Right lobe of liver (tissue), 4 donors: ENCODE measurements at regions not wholly inside any gene's neighbourhood (a gene's known extent, or its start where the extent isn't known, plus 50 kb on each side); places are given as distances from the start of the nearest gene placed in this dataset.

Experiments
- POLR2A ChIP-seq: fragments of 450-650 bp; IDR thresholded peaks from one replicate; pipeline ENCODE4 v1.6.1; 2017; ENCODE audit warnings: antibody characterized with exemption, mild to moderate bottlenecking
- TF ChIP-seq, protein P1 (sequence below), 4 donors: fragments of 200-600 bp in 3 of 4; fragments of 450-650 bp in 1 of 4; IDR thresholded peaks; one replicate each; pipeline versions ENCODE4 v1.5.1 to v1.8.0; 2016 to 2022; ENCODE audit warnings: antibody characterized with exemption in 4 of 4, mild to moderate bottlenecking in 2 of 4
- donor health status: DM: no; HTN: no; CAD: no.
- donor health status: DM: no; HTN: no; CAD: no.
- donor health status: DM: no; HTN: yes; CAD: no.

DNA sequence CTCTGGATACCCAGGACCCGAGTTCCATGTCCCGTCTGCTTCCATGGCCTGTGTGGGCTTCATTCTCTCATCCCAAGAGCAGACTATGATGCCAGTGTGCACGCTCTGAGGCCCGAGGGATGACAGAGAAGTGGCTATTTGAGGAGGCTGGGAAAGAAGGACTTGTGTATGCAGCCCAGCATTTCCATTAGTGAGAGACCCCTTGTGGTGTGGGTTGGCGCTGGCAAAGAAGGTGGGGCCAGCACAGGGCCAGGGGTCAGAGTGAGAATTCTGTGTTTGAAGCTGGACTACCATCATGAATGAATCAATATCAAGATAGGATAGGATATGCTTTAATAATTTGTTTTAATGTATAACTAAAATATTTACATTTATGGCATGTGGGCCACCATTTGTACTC lies 200.8 kb downstream of the HIPK3 start:
- TF ChIP-seq, protein P1, sequence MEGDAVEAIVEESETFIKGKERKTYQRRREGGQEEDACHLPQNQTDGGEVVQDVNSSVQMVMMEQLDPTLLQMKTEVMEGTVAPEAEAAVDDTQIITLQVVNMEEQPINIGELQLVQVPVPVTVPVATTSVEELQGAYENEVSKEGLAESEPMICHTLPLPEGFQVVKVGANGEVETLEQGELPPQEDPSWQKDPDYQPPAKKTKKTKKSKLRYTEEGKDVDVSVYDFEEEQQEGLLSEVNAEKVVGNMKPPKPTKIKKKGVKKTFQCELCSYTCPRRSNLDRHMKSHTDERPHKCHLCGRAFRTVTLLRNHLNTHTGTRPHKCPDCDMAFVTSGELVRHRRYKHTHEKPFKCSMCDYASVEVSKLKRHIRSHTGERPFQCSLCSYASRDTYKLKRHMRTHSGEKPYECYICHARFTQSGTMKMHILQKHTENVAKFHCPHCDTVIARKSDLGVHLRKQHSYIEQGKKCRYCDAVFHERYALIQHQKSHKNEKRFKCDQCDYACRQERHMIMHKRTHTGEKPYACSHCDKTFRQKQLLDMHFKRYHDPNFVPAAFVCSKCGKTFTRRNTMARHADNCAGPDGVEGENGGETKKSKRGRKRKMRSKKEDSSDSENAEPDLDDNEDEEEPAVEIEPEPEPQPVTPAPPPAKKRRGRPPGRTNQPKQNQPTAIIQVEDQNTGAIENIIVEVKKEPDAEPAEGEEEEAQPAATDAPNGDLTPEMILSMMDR (IDR thresholded peaks at IDR 0.05): no peak
- no peak for TF ChIP-seq POLR2A
